ENCODE measurements at regions not wholly inside any gene's neighbourhood (a gene's known extent, or its start where the extent isn't known, plus 50 kb on each side); places are given as distances from the start of the nearest gene placed in this dataset.

- TF ChIP-seq POLR2AphosphoS5 (IDR thresholded peaks at IDR 0.05; ENCODE audit: low read depth) = no peak
- TF ChIP-seq CTCF (IDR thresholded peaks at IDR 0.05; ENCODE audit: insufficient read depth, low read length) = no peak
Measured at GRCh38 chr5:178781936-178782335, 51.5 kb upstream of the ZNF354A start.

Data from HL-60 (cell line).